Heart left ventricle (tissue), 16 donors: ENCODE measurements at regions not wholly inside any gene's neighbourhood (a gene's known extent, or its start where the extent isn't known, plus 50 kb on each side); places are given as distances from the start of the nearest gene placed in this dataset.
"Not testable (repeated sequence)": the region's sequence is repeated elsewhere in the genome, so short reads cannot be mapped to it uniquely, and the experiment has no call there.

Experiments used
- ATAC-seq, 4 donors: fragments of 200-7000 bp; cut with Tn5 transposase; one replicate each; pipeline ENCODE4 v1.9.1; 2020 to 2022; ENCODE audit warnings: moderate library complexity in 4 of 4, mild to moderate bottlenecking in 3 of 4, moderate number of reproducible peaks in 1 of 4
- DNase-seq, 5 donors: peaks; one replicate each; pipeline ENCODE4 v3.0.0-alpha.2; 2020
- H3K27ac ChIP-seq, 12 donors: fragments of 200-600 bp; sonication (generic) in 4 of 12; one replicate each; pipeline versions ENCODE4 v1.5.0 to v1.8.0; 2016 to 2022; ENCODE audit warnings: mild to moderate bottlenecking in 2 of 12
- H3K27me3 ChIP-seq, 9 donors: fragments of 200-600 bp; sonication (generic) in 2 of 9; one replicate each; pipeline versions ENCODE4 v1.5.1 to v1.8.0; 2016 to 2022; ENCODE audit warnings: mild to moderate bottlenecking in 3 of 9
- H3K36me3 ChIP-seq, 9 donors: fragments of 200-600 bp; sonication (generic) in 2 of 9; one replicate each; pipeline versions ENCODE4 v1.5.0 to v1.8.0; 2018 to 2022; ENCODE audit warnings: mild to moderate bottlenecking in 2 of 9
- H3K4me1 ChIP-seq, 12 donors: fragments of 200-600 bp; sonication (generic) in 4 of 12; one replicate each; pipeline versions ENCODE4 v1.5.0 to v1.8.0; 2016 to 2022; ENCODE audit warnings: mild to moderate bottlenecking in 3 of 12
- H3K4me3 ChIP-seq, 12 donors: fragments of 200-600 bp; sonication (generic) in 4 of 12; one replicate each; pipeline versions ENCODE4 v1.5.0 to v1.8.0; 2017 to 2022; ENCODE audit warnings: mild to moderate bottlenecking in 9 of 12, moderate library complexity in 4 of 12
- H3K9me3 ChIP-seq, 12 donors: fragments of 200-600 bp; sonication (generic) in 4 of 12; one replicate each; pipeline versions ENCODE4 v1.5.0 to v1.8.0; 2016 to 2022; ENCODE audit warnings: mild to moderate bottlenecking in 1 of 12
- CTCF ChIP-seq, 12 donors: fragments of 200-600 bp; sonication (generic) in 4 of 12; IDR thresholded peaks; one replicate each; pipeline versions ENCODE4 v1.5.0 to v1.8.0; 2018 to 2022; ENCODE audit warnings: antibody characterized with exemption in 12 of 12, mild to moderate bottlenecking in 5 of 12
- POLR2A ChIP-seq, 2 donors: fragments of 450-650 bp; IDR thresholded peaks; one replicate each; pipeline ENCODE4 v1.6.1; 2017; ENCODE audit warnings: antibody characterized with exemption in 2 of 2, mild to moderate bottlenecking in 2 of 2, moderate library complexity in 2 of 2
- WGBS, 4 donors: extraction: QIAGEN DNeasy Blood & Tissue Kit in 2 of 4; methylation state at CpG; one replicate each; pipeline versions ENCODE4 v1.1.5 to v1.1.7; 2013 to 2018; 5-methylcytosine and 5-hydroxymethylcytosine counted together
- intact Hi-C, 10 donors: fragments of 100-400 bp; cut with DNase I; formaldehyde crosslinking; loops; one replicate each; pipeline versions ENCODE4 v1.11.1 to v1.14.2; 2022
- donor health status: ischemic (EF 13 %, LVEDD 7.1; RV severe dilation, severe dysfunction).
- donor health status: healthy with polysubstance abuse.
- donor health status: DM: no; HTN: yes; CAD: no.
- donor health status: DM: no; HTN: no; CAD: no.
- donor health status: ischemic (EF 25% LVEDD 6.9; RV normal size, moderate dysfunction).
- donor health status: ischemic (EF 25% LVEDD 5.7; RV mildly dilated, moderate dysfunction).
- donor health status: healthy.
- donor health status: DM: yes; HTN: yes; CAD: no.
- donor health status: ischemic (EF 35%, LVEDD 5.7; RV mildly dilated, moderate dysfunction).
- donor health status: nonischemic (EF 11% LVEDD 7.7; RV severe dilation, severe dysfunction).
- donor health status: DM: yes; HTN: yes; CAD: no.
- donor health status: PGD.
- donor health status: ischemic (EF 29% LVEDD 5.4; RV normal size, mild dysfunction).
- donor health status: nonischemic (EF 23%, LVEDD 6.1; RV moderate dilation, normal function).

- H3K27me3 ChIP-seq = no peaks in the 10 kb centered on the region
- WGBS, 4 donors = 78 to 85% (median 83%) methylated on average over 7 of the region's 7 CpGs
- no peaks in the 10 kb centered on the region for H3K36me3 ChIP-seq
- ATAC-seq (no peak), DNase-seq (no peak)
- intact Hi-C loops = no loop called here
- no peaks in the 10 kb centered on the region for H3K4me1 ChIP-seq
- no peak overlapping the region for H3K4me3 ChIP-seq
- H3K27ac ChIP-seq = no peak overlapping the region
- H3K9me3 ChIP-seq = peaks cover 0 to 25% (median 6%) of the 10 kb centered on the region in 12 donors
- no peak for TF ChIP-seq CTCF (IDR thresholded peaks at IDR 0.05)
- TF ChIP-seq POLR2A (IDR thresholded peaks at IDR 0.05) = no peak
Observed at GRCh38 chr9:124084087-124084486, 72.5 kb downstream of the LHX2 start.

DNA sequence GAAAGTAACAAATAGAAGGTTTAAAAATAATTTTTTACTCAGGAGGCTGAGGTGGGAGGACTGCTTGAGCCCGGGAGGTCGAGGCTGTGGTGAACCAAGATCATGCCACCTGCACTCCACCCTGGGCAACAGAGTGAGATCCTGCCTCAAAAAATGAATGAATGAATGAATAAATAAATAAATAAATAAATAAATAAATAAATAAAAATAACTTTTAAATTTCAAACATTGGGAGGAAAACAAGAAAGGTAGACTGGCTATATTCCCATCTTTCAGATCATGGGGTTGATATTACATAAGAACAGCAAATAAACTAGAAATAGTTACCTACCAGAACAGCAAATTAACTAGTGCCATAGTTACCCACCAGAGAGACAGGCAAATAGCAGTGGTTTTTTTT is 75.7 kb downstream of the LHX2 start:
- no peak for ATAC-seq
- no peak for TF ChIP-seq CTCF (IDR thresholded peaks at IDR 0.05)
- no peak for TF ChIP-seq POLR2A (IDR thresholded peaks at IDR 0.05)
- Histone ChIP-seq H3K27ac (no peak overlapping the region), H3K27me3 (no peaks in the 10 kb centered on the region), H3K4me3 (no peak overlapping the region), H3K4me1 (no peaks in the 10 kb centered on the region), H3K36me3 (no peaks in the 10 kb centered on the region), H3K9me3 (peaks cover 0 to 25% (median 6%) of the 10 kb centered on the region in 12 donors)
- DNase-seq = no peak
- intact Hi-C loops = no loop called here
- 86 to 96% (median 93%) methylated on average over 2 of the region's 2 CpGs for WGBS, 4 donors

DNA sequence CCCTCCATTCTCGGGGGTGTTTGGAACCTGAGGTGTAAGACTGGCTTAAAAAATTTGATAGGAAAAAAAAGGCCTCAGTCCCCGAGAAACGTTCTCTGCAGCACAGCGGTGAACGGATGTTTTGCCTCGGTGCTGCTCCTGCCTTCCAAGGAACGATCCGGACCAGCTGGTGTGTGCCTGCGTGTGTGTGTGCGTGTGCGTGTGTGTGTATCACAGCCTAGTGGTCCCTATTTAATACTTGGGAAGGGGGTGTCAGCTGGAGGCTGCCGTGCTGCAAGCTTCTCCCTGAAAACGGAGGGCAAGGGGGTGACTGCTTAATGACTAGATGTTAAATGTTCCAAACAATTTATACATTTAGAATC is 76.9 kb downstream of the LHX2 start:
- Histone ChIP-seq H3K4me1 (no peaks in the 10 kb centered on the region), H3K36me3 (no peaks in the 10 kb centered on the region), H3K27me3 (peaks cover 0 to 3% (median 0%) of the 10 kb centered on the region in 9 donors), H3K9me3 (peaks cover 0 to 25% (median 6%) of the 10 kb centered on the region in 12 donors), H3K27ac (no peak overlapping the region), H3K4me3 (no peak overlapping the region)
- no peak for DNase-seq
- no peak for ATAC-seq
- intact Hi-C loops = no loop called here
- TF ChIP-seq POLR2A (IDR thresholded peaks at IDR 0.05) = no peak
- no peak for TF ChIP-seq CTCF (IDR thresholded peaks at IDR 0.05)
- WGBS, 4 donors = 63 to 71% (median 66%) methylated on average over 13 of the region's 13 CpGs

GRCh38 chr9:124089631-124090488 is 78.3 kb downstream of the LHX2 start:
- not testable (repeated sequence) for H3K4me3 ChIP-seq, H3K27me3 ChIP-seq, DNase-seq, H3K4me1 ChIP-seq, H3K36me3 ChIP-seq, ATAC-seq, H3K27ac ChIP-seq
- intact Hi-C loops = loop anchor here in 1 of 10 donors (10.0 kb wide), 1 partner anchor 65 kb away; no protein-coding TSS in a partner anchor
- 72 to 82% (median 79%) methylated on average over 9 of the region's 9 CpGs for WGBS, 4 donors
- H3K9me3 ChIP-seq = peaks cover 0 to 20% (median 6%) of the 10 kb centered on the region in 12 donors
